Activated B cell treated with CpG ODN at 0.5 μM for 24 hours (primary cell): ENCODE measurements at regions not wholly inside any gene's neighbourhood (a gene's known extent, or its start where the extent isn't known, plus 50 kb on each side); places are given as distances from the start of the nearest gene placed in this dataset.

ENCODE experiments used
- ATAC-seq: fragments of 200-7000 bp; cut with Tn5 transposase; one replicate; pipeline ENCODE4 v1.10.0; 2021; ENCODE audit warnings: low read depth, mild to moderate bottlenecking, moderate library complexity
- CTCF ChIA-PET: fragments of 350-600 bp; sonication (Branson Sonifier 250); formaldehyde crosslinking; loops from one replicate; lab custom pipeline; 2021; ENCODE audit warnings: antibody characterized with exemption; lab: Charles Lee
- POLR2A ChIA-PET: fragments of 350-600 bp; sonication (Branson Sonifier 250); formaldehyde crosslinking; loops from one replicate; lab custom pipeline; 2021; ENCODE audit warnings: antibody characterized with exemption; lab: Charles Lee
- DNase-seq: peaks from one replicate; pipeline ENCODE4 v3.0.0; 2022
- H3K27ac Mint-ChIP-seq: one replicate; pipeline ENCODE4 v1.8.0; 2020; ENCODE audit warnings: mixed read lengths
- H3K27me3 Mint-ChIP-seq: one replicate; pipeline ENCODE4 v1.8.0; 2021; ENCODE audit warnings: mixed read lengths
- H3K36me3 Mint-ChIP-seq: one replicate; pipeline ENCODE4 v1.8.0; 2021; ENCODE audit warnings: low read depth, mixed read lengths
- H3K4me1 Mint-ChIP-seq: one replicate; pipeline ENCODE4 v1.8.0; 2021; ENCODE audit warnings: mixed read lengths
- H3K4me3 Mint-ChIP-seq: one replicate; pipeline ENCODE4 v1.8.0; 2020; ENCODE audit warnings: mild to moderate bottlenecking, mixed read lengths
- H3K9me3 Mint-ChIP-seq: one replicate; pipeline ENCODE4 v1.8.0; 2020; ENCODE audit warnings: mixed read lengths
- intact Hi-C: fragments of 100-400 bp; cut with micrococcal nuclease; formaldehyde crosslinking; loops from one replicate; pipeline ENCODE4 v1.15.1; 2024
- TF ChIP-seq, protein P1 (sequence below): fragments of 200-600 bp; IDR thresholded peaks from one replicate; pipeline ENCODE4 v1.8.0; 2022; ENCODE audit warnings: antibody characterized with exemption, mild to moderate bottlenecking

DNA sequence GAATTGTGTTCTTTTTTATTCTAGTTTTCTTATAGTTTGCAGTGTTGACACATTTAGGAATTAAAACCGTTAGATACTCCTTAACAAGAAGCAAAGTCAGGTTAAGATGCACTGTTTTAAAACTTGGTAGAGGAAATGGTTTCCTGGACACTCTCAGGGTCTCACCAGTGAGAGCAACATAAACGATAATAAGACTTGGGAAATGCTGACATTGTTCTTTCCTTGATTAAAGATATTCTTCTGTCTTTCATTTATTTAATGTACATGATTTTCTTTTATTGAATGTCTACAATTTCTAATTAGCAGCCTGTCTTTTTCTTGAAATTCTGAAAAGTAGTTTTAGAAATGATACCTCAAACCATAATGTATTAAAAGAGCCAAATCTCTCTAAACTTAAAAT is 707.9 kb upstream of the CHD1 start:
- H3K4me1 Mint-ChIP-seq: no peaks in the 10 kb centered on the region
- no peak for ATAC-seq
- H3K36me3 Mint-ChIP-seq: no peaks in the 10 kb centered on the region
- H3K27ac Mint-ChIP-seq: no peak overlapping the region
- H3K4me3 Mint-ChIP-seq: no peak overlapping the region
- H3K9me3 Mint-ChIP-seq: no peaks in the 10 kb centered on the region
- intact Hi-C loops: no loop called here
- no peak for DNase-seq
- ChIA-PET CTCF (no interaction called here), POLR2A (no interaction called here)
- TF ChIP-seq, protein P1, sequence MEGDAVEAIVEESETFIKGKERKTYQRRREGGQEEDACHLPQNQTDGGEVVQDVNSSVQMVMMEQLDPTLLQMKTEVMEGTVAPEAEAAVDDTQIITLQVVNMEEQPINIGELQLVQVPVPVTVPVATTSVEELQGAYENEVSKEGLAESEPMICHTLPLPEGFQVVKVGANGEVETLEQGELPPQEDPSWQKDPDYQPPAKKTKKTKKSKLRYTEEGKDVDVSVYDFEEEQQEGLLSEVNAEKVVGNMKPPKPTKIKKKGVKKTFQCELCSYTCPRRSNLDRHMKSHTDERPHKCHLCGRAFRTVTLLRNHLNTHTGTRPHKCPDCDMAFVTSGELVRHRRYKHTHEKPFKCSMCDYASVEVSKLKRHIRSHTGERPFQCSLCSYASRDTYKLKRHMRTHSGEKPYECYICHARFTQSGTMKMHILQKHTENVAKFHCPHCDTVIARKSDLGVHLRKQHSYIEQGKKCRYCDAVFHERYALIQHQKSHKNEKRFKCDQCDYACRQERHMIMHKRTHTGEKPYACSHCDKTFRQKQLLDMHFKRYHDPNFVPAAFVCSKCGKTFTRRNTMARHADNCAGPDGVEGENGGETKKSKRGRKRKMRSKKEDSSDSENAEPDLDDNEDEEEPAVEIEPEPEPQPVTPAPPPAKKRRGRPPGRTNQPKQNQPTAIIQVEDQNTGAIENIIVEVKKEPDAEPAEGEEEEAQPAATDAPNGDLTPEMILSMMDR: no peak
- no peaks in the 10 kb centered on the region for H3K27me3 Mint-ChIP-seq

- ChIA-PET POLR2A (no interaction called here), CTCF (no interaction called here)
- TF ChIP-seq, protein P1: no peak
- H3K36me3 Mint-ChIP-seq: no peaks in the 10 kb centered on the region
- H3K27ac Mint-ChIP-seq: no peak overlapping the region
- no peaks in the 10 kb centered on the region for H3K4me1 Mint-ChIP-seq
- H3K9me3 Mint-ChIP-seq: peaks cover 3% of the 10 kb centered on the region
- DNase-seq (no peak), ATAC-seq (no peak)
- H3K27me3 Mint-ChIP-seq: no peaks in the 10 kb centered on the region
- no peak overlapping the region for H3K4me3 Mint-ChIP-seq
- intact Hi-C loops: no loop called here
Observed at GRCh38 chr5:99621772-99622681, 693.2 kb upstream of the CHD1 start.

GRCh38 chr5:99617335-99617734 is 688.5 kb upstream of the CHD1 start:
- ChIA-PET POLR2A (no interaction called here), CTCF (no interaction called here)
- Mint-ChIP-seq H3K36me3 (no peaks in the 10 kb centered on the region), H3K9me3 (no peaks in the 10 kb centered on the region), H3K27me3 (no peaks in the 10 kb centered on the region), H3K4me1 (no peaks in the 10 kb centered on the region), H3K4me3 (no peak overlapping the region), H3K27ac (no peak overlapping the region)
- DNase-seq (no peak), ATAC-seq (no peak)
- intact Hi-C loops: no loop called here
- TF ChIP-seq, protein P1: no peak

DNA sequence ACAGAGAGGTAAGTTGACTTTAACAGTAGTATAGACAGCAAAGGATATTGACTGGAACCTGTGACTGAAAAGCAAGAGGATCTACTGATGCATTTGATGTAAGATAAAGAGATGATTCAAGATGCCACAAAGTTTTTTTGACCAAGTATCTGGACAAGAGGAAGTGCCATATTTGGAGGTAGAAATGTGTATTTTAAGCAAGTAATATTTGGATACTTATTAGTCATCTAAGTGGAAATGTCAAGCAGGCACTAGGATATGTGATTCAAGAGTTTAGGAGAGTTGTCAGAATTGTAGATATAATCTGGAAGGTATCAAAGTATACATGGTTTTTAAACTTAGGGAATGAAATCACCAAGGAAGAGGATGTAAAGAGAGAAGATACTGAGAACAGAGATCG is 686.1 kb upstream of the CHD1 start:
- ATAC-seq: no peak
- no peak overlapping the region for H3K4me3 Mint-ChIP-seq
- ChIA-PET POLR2A (no interaction called here), CTCF (no interaction called here)
- no peak overlapping the region for H3K27ac Mint-ChIP-seq
- no peaks in the 10 kb centered on the region for H3K27me3 Mint-ChIP-seq
- intact Hi-C loops: no loop called here
- no peaks in the 10 kb centered on the region for H3K36me3 Mint-ChIP-seq
- H3K4me1 Mint-ChIP-seq: no peaks in the 10 kb centered on the region
- H3K9me3 Mint-ChIP-seq: no peaks in the 10 kb centered on the region
- TF ChIP-seq, protein P1: no peak
- no peak for DNase-seq

- TF ChIP-seq, protein P1: no peak
- Mint-ChIP-seq H3K4me1 (no peaks in the 10 kb centered on the region), H3K27me3 (no peaks in the 10 kb centered on the region), H3K4me3 (no peak overlapping the region), H3K36me3 (no peaks in the 10 kb centered on the region), H3K27ac (no peak overlapping the region), H3K9me3 (peaks cover 2% of the 10 kb centered on the region)
- POLR2A ChIA-PET: no interaction called here
- no peak for ATAC-seq
- CTCF ChIA-PET: no interaction called here
- DNase-seq: no peak
- intact Hi-C loops: no loop called here
Observed at GRCh38 chr5:99607124-99607523, 678.3 kb upstream of the CHD1 start.
